GM23338 (cell line): ENCODE measurements at regions not wholly inside any gene's neighbourhood (a gene's known extent, or its start where the extent isn't known, plus 50 kb on each side); places are given as distances from the start of the nearest gene placed in this dataset.

Experiments used
- CREB1 ChIP-seq: fragments of 250-450 bp; sonication (Bioruptor Pico); IDR thresholded peaks from 2 replicates; pipeline ENCODE4 v1.5.0; 2020; ENCODE audit warnings: low read depth, mild to moderate bottlenecking, moderate library complexity
- EZH2 ChIP-seq: fragments of 200-600 bp; sonication (generic); IDR thresholded peaks from one replicate; pipeline ENCODE4 v1.8.0; 2017; ENCODE audit warnings: antibody characterized with exemption, mild to moderate bottlenecking, low read depth; ENCODE audit not compliant: unreplicated experiment
- EZH2phosphoT487 ChIP-seq: fragments of 200-600 bp; sonication (generic); IDR thresholded peaks from one replicate; pipeline ENCODE4 v1.8.1; 2018; ENCODE audit warnings: antibody characterized with exemption; ENCODE audit not compliant: unreplicated experiment
- JUNB ChIP-seq: IDR thresholded peaks from one replicate; pipeline ENCODE4 v1.6.1; 2016; ENCODE audit warnings: antibody characterized with exemption; ENCODE audit not compliant: unreplicated experiment
- NANOG ChIP-seq: IDR thresholded peaks from 2 replicates; pipeline ENCODE4 v1.6.1; 2016; ENCODE audit warnings: antibody characterized with exemption, borderline replicate concordance
- POLR2AphosphoS5 ChIP-seq: IDR thresholded peaks from 2 replicates; pipeline ENCODE4 v1.6.1; 2016; ENCODE audit warnings: antibody characterized with exemption, low read depth
- ZNF114 ChIP-seq: fragments of 250-450 bp; sonication (Bioruptor Pico); IDR thresholded peaks from 2 replicates; pipeline ENCODE4 v1.5.0; 2020; ENCODE audit warnings: mild to moderate bottlenecking, moderate library complexity
- TF ChIP-seq, protein P1 (sequence below), 2 experiments: fragments of 200-600 bp in 1 of 2; sonication (generic) in 1 of 2; conservative IDR thresholded peaks; 2 replicates each; pipeline versions ENCODE4 v1.5.1 to v1.6.1; 2016 to 2017; ENCODE audit warnings: antibody characterized with exemption in 2 of 2, low read depth in 2 of 2, mild to moderate bottlenecking in 2 of 2, moderate library complexity in 1 of 2
- TF ChIP-seq, protein P2 (sequence below): IDR thresholded peaks from one replicate; pipeline ENCODE4 v1.6.1; 2018; ENCODE audit warnings: antibody characterized with exemption; ENCODE audit not compliant: unreplicated experiment

DNA sequence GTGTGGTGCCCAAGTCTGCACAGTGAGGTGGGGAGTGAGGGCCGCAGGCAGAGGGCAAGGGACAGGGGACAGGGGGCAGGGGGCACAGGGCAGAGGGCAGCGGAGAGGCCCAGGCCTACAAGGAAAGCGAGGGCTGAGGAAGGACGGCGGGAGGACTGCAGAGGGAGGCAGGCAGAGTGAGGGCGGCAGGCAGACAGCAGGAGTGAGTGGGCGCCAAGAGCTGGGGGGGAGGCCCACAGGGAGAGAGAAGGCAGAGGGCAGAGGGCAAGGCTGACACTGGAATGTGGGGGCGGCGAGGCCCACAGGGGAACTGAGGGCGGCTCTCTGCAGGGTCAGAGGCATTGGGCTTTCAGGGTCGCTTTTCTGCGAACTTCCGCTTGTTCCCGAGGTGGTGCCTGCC is 267.8 kb upstream of the NDN start:
- TF ChIP-seq, protein P1, sequence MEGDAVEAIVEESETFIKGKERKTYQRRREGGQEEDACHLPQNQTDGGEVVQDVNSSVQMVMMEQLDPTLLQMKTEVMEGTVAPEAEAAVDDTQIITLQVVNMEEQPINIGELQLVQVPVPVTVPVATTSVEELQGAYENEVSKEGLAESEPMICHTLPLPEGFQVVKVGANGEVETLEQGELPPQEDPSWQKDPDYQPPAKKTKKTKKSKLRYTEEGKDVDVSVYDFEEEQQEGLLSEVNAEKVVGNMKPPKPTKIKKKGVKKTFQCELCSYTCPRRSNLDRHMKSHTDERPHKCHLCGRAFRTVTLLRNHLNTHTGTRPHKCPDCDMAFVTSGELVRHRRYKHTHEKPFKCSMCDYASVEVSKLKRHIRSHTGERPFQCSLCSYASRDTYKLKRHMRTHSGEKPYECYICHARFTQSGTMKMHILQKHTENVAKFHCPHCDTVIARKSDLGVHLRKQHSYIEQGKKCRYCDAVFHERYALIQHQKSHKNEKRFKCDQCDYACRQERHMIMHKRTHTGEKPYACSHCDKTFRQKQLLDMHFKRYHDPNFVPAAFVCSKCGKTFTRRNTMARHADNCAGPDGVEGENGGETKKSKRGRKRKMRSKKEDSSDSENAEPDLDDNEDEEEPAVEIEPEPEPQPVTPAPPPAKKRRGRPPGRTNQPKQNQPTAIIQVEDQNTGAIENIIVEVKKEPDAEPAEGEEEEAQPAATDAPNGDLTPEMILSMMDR (conservative IDR thresholded peaks at IDR 0.05; ENCODE audit: low read depth in 2 of 2): no peak
- TF ChIP-seq EZH2phosphoT487 (no peak), POLR2AphosphoS5 (no peak), CREB1 (no peak), JUNB (no peak), NANOG (no peak), EZH2 (no peak), ZNF114 (CRISPR knock-in tag) (no peak)
- TF ChIP-seq, protein P2, sequence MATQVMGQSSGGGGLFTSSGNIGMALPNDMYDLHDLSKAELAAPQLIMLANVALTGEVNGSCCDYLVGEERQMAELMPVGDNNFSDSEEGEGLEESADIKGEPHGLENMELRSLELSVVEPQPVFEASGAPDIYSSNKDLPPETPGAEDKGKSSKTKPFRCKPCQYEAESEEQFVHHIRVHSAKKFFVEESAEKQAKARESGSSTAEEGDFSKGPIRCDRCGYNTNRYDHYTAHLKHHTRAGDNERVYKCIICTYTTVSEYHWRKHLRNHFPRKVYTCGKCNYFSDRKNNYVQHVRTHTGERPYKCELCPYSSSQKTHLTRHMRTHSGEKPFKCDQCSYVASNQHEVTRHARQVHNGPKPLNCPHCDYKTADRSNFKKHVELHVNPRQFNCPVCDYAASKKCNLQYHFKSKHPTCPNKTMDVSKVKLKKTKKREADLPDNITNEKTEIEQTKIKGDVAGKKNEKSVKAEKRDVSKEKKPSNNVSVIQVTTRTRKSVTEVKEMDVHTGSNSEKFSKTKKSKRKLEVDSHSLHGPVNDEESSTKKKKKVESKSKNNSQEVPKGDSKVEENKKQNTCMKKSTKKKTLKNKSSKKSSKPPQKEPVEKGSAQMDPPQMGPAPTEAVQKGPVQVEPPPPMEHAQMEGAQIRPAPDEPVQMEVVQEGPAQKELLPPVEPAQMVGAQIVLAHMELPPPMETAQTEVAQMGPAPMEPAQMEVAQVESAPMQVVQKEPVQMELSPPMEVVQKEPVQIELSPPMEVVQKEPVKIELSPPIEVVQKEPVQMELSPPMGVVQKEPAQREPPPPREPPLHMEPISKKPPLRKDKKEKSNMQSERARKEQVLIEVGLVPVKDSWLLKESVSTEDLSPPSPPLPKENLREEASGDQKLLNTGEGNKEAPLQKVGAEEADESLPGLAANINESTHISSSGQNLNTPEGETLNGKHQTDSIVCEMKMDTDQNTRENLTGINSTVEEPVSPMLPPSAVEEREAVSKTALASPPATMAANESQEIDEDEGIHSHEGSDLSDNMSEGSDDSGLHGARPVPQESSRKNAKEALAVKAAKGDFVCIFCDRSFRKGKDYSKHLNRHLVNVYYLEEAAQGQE: no peak
